ENCODE measurements at regions not wholly inside any gene's neighbourhood (a gene's known extent, or its start where the extent isn't known, plus 50 kb on each side); places are given as distances from the start of the nearest gene placed in this dataset.
"Not testable (repeated sequence)": the region's sequence is repeated elsewhere in the genome, so short reads cannot be mapped to it uniquely, and the experiment has no call there.

GRCh38 chr15:67945951-67946700 is 106.3 kb upstream of the RNU6-1 start:
- DNase-seq (ENCODE audit: low read depth): no peak

GRCh38 chr15:67946701-67947100 is 106.9 kb upstream of the RNU6-1 start:
- DNase-seq (ENCODE audit: low read depth): no peak

GRCh38 chr15:67947254-67948039 is 106.7 kb upstream of the PIAS1 start:
- DNase-seq (ENCODE audit: low read depth): no peak

GRCh38 chr15:67948215-67948614 is 105.9 kb upstream of the PIAS1 start:
- DNase-seq (ENCODE audit: low read depth): no peak

GRCh38 chr15:67951187-67951586 is 102.9 kb upstream of the PIAS1 start:
- DNase-seq (ENCODE audit: low read depth): not testable (repeated sequence)

- DNase-seq (ENCODE audit: low read depth): no peak
Measured at GRCh38 chr15:67953299-67953698, 100.8 kb upstream of the PIAS1 start.

- no peak for DNase-seq (ENCODE audit: low read depth)
Measured at GRCh38 chr15:67955252-67955651, 98.9 kb upstream of the PIAS1 start.

- no peak for DNase-seq (ENCODE audit: low read depth)
Measured at GRCh38 chr15:67957435-67958132, 96.5 kb upstream of the PIAS1 start.

GRCh38 chr15:67967871-67968431 is 86.2 kb upstream of the PIAS1 start:
- no peak for DNase-seq (ENCODE audit: low read depth)

GRCh38 chr15:67968564-67968963 is 85.6 kb upstream of the PIAS1 start:
- no peak for DNase-seq (ENCODE audit: low read depth)

GRCh38 chr15:67968966-67969365 is 85.1 kb upstream of the PIAS1 start:
- DNase-seq (ENCODE audit: low read depth): no peak

GRCh38 chr15:67969892-67970291 is 84.2 kb upstream of the PIAS1 start:
- DNase-seq (ENCODE audit: low read depth): no peak

- DNase-seq (ENCODE audit: low read depth): no peak
Measured at GRCh38 chr15:67972377-67972776, 81.7 kb upstream of the PIAS1 start.

GRCh38 chr15:67973846-67974245 is 80.3 kb upstream of the PIAS1 start:
- no peak for DNase-seq (ENCODE audit: low read depth)

GRCh38 chr15:67976506-67977073 is 77.5 kb upstream of the PIAS1 start:
- no peak for DNase-seq (ENCODE audit: low read depth)

- DNase-seq (ENCODE audit: low read depth): no peak
Measured at GRCh38 chr15:67977414-67978089, 76.6 kb upstream of the PIAS1 start.

GRCh38 chr15:67979281-67979680 is 74.8 kb upstream of the PIAS1 start:
- DNase-seq (ENCODE audit: low read depth): no peak

GRCh38 chr15:67980171-67980570 is 73.9 kb upstream of the PIAS1 start:
- no peak for DNase-seq (ENCODE audit: low read depth)

GRCh38 chr15:67980773-67981685 is 73.1 kb upstream of the PIAS1 start:
- DNase-seq (ENCODE audit: low read depth): no peak

- DNase-seq (ENCODE audit: low read depth): no peak
Measured at GRCh38 chr15:67981848-67982247, 72.3 kb upstream of the PIAS1 start.

GRCh38 chr15:67991706-67992105 is 62.4 kb upstream of the PIAS1 start:
- no peak for DNase-seq (ENCODE audit: low read depth)
